ENCODE measurements at regions not wholly inside any gene's neighbourhood (a gene's known extent, or its start where the extent isn't known, plus 50 kb on each side); places are given as distances from the start of the nearest gene placed in this dataset.

DNA sequence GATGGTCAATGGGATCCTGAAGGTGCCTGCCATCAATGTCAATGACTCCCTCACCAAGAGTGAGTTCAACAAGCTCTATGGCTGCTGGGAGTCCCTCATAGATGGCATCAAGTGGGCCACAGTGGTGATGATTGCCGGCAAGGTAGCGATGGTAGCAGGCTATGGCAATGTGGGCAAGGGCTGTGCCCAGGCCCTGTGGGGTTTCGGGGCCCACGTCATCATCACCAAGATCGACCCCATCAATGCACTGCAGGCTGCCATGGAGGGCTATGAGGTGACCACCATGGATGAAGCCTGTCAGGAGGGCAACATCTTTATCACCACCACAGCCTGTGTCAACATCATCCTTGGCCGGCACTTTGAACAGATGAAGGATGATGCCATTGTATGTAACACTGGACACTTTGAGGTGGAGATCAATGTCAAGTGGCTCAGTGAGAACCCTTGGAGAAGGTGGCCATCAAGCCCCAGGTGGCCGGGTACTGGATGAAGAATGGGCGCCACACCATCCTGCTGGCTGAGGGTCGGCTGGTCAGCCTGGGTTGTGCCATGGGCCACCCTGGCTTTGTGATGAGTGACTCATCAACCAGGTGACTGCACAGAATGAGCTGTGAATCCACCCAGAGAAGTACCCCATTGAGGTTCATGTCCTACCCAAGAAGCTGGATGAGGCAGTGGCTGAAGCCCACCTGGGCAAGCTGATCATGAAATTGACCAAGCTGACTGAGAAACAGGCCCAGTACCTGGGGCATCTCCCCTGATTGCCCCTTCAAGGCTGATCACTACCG lies 63.0 kb upstream of the ANTXRL start (continued):
- TF ChIP-seq YBX1 (IDR thresholded peaks at IDR 0.05) (no peak), TCF12 (IDR thresholded peaks at IDR 0.05; ENCODE audit: low read depth, low read length) (no peak), CREM (IDR thresholded peaks at IDR 0.05; ENCODE audit: low read depth) (no peak), CEBPB (IDR thresholded peaks at IDR 0.05; ENCODE audit: borderline replicate concordance in 1 of 2, low read depth in 2 of 2, low read length in 2 of 2) (no peak), WRNIP1 (IDR thresholded peaks at IDR 0.05; ENCODE audit: borderline replicate concordance, low read depth, low read length) (no peak), ZNF274 (IDR thresholded peaks at IDR 0.05; ENCODE audit: insufficient read depth, insufficient read length) (no peak), RELA (IDR thresholded peaks at IDR 0.05; ENCODE audit: borderline replicate concordance, partially characterized antibody) (no peak), KDM1A (IDR thresholded peaks at IDR 0.05; ENCODE audit: borderline replicate concordance) (no peak)

DNA sequence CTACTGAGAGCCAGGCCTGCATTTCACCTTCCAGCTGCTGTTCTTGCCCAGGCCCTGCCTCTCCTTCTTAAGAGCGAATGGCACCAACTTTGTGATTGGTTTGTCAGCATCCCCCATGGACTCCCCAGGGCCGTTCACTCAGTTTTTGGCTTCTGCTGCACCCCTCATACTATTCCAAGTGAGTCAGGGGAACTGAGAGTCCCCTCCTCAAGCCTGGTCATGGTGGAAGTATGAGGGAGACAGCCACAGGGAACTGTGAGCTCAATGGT lies 62.4 kb upstream of the ANTXRL start:
- Histone ChIP-seq H3K27ac (ENCODE audit: control insufficient read depth, insufficient read depth) (no peak overlapping the region), H3K9me3 (replicated peaks; ENCODE audit: control insufficient read depth, insufficient read depth, low read length) (no peaks in the 10 kb centered on the region; the same call in 2 of the 3 replicates), H3K4me1 (ENCODE audit: control insufficient read depth, insufficient read depth, low read length) (no peaks in the 10 kb centered on the region), H3K4me3 (no peak overlapping the region), H3K27me3 (replicated peaks in 1 of 2; ENCODE audit: control insufficient read depth in 2 of 2, insufficient read depth in 2 of 2, low read length in 1 of 2) (no peaks in the 10 kb centered on the region), H3K36me3 (ENCODE audit: control insufficient read depth in 2 of 2, insufficient read depth in 2 of 2, low read length in 1 of 2) (no peaks in the 10 kb centered on the region), H3K9ac (ENCODE audit: control insufficient read depth, insufficient read depth, low read length) (no peak overlapping the region), H4K20me1 (ENCODE audit: control insufficient read depth, insufficient read depth) (no peaks in the 10 kb centered on the region), H3K79me2 (ENCODE audit: control insufficient read depth, insufficient read depth, low read length) (no peaks in the 10 kb centered on the region), H2AFZ (ENCODE audit: control insufficient read depth, low read depth, low read length) (no peak overlapping the region), H3K4me2 (ENCODE audit: control insufficient read depth, insufficient read depth) (no peak overlapping the region)
- DNase-seq (ENCODE audit: low read depth, low spot score) (no peak), FAIRE-seq (no peak), ATAC-seq (no peak)
- POLR2A ChIA-PET = no interaction called here
- CTCF ChIA-PET = no interaction called here
- intact Hi-C loops (cut with micrococcal nuclease; ENCODE audit: unreplicated experiment) = loop anchor here (10.0 kb wide), 2 partner anchors 300 to 990 kb away; no protein-coding TSS in a partner anchor
- BruUV-seq (replicated peaks) = no TSS peak
- in situ Hi-C loops (cut with MboI) = no loop called here
- WGBS (ENCODE audit: insufficient coverage, insufficient replicate concordance, low lambda C conversion rate, missing lambda C conversion rate) = 33% methylated on average over 2 of the region's 2 CpGs
- RAD21 ChIA-PET (ENCODE audit: unreplicated experiment) = no interaction called here
- SMC1A ChIA-PET (ENCODE audit: uncharacterized antibody, unreplicated experiment) = no interaction called here
- TF ChIP-seq RCOR1 (conservative IDR thresholded peaks at IDR 0.05; ENCODE audit: low read depth, low read length) (no peak), BRCA1 (IDR thresholded peaks at IDR 0.05; ENCODE audit: low read depth, low read length) (no peak), PML (IDR thresholded peaks at IDR 0.05; ENCODE audit: low read length) (no peak), SREBF1 (IDR thresholded peaks at IDR 0.05; ENCODE audit: low read length) (no peak), POU2F2 (IDR thresholded peaks at IDR 0.05; ENCODE audit: borderline replicate concordance, low read depth, low read length) (no peak), HDAC6 (IDR thresholded peaks at IDR 0.05; ENCODE audit: unreplicated experiment) (no peak), PAX5 (IDR thresholded peaks at IDR 0.05; ENCODE audit: borderline replicate concordance, low read depth, low read length) (no peak), CBFB (IDR thresholded peaks at IDR 0.05; ENCODE audit: low read depth) (no peak)
- TF ChIP-seq, protein P1, sequence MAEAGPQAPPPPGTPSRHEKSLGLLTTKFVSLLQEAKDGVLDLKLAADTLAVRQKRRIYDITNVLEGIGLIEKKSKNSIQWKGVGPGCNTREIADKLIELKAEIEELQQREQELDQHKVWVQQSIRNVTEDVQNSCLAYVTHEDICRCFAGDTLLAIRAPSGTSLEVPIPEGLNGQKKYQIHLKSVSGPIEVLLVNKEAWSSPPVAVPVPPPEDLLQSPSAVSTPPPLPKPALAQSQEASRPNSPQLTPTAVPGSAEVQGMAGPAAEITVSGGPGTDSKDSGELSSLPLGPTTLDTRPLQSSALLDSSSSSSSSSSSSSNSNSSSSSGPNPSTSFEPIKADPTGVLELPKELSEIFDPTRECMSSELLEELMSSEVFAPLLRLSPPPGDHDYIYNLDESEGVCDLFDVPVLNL (IDR thresholded peaks at IDR 0.05; ENCODE audit: low read depth, low read length) = no peak
- TF ChIP-seq, protein P2, sequence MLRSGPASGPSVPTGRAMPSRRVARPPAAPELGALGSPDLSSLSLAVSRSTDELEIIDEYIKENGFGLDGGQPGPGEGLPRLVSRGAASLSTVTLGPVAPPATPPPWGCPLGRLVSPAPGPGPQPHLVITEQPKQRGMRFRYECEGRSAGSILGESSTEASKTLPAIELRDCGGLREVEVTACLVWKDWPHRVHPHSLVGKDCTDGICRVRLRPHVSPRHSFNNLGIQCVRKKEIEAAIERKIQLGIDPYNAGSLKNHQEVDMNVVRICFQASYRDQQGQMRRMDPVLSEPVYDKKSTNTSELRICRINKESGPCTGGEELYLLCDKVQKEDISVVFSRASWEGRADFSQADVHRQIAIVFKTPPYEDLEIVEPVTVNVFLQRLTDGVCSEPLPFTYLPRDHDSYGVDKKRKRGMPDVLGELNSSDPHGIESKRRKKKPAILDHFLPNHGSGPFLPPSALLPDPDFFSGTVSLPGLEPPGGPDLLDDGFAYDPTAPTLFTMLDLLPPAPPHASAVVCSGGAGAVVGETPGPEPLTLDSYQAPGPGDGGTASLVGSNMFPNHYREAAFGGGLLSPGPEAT (IDR thresholded peaks at IDR 0.05; ENCODE audit: low read depth) = no peak
- TF ChIP-seq, protein P3, sequence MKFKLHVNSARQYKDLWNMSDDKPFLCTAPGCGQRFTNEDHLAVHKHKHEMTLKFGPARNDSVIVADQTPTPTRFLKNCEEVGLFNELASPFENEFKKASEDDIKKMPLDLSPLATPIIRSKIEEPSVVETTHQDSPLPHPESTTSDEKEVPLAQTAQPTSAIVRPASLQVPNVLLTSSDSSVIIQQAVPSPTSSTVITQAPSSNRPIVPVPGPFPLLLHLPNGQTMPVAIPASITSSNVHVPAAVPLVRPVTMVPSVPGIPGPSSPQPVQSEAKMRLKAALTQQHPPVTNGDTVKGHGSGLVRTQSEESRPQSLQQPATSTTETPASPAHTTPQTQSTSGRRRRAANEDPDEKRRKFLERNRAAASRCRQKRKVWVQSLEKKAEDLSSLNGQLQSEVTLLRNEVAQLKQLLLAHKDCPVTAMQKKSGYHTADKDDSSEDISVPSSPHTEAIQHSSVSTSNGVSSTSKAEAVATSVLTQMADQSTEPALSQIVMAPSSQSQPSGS (IDR thresholded peaks at IDR 0.05; ENCODE audit: low read length) = no peak
- TF ChIP-seq, protein P4, sequence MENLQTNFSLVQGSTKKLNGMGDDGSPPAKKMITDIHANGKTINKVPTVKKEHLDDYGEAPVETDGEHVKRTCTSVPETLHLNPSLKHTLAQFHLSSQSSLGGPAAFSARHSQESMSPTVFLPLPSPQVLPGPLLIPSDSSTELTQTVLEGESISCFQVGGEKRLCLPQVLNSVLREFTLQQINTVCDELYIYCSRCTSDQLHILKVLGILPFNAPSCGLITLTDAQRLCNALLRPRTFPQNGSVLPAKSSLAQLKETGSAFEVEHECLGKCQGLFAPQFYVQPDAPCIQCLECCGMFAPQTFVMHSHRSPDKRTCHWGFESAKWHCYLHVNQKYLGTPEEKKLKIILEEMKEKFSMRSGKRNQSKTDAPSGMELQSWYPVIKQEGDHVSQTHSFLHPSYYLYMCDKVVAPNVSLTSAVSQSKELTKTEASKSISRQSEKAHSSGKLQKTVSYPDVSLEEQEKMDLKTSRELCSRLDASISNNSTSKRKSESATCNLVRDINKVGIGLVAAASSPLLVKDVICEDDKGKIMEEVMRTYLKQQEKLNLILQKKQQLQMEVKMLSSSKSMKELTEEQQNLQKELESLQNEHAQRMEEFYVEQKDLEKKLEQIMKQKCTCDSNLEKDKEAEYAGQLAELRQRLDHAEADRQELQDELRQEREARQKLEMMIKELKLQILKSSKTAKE (IDR thresholded peaks at IDR 0.05; ENCODE audit: low read depth, poor library complexity, severe bottlenecking) = no peak
